ENCODE measurements at regions not wholly inside any gene's neighbourhood (a gene's known extent, or its start where the extent isn't known, plus 50 kb on each side); places are given as distances from the start of the nearest gene placed in this dataset.

DNA sequence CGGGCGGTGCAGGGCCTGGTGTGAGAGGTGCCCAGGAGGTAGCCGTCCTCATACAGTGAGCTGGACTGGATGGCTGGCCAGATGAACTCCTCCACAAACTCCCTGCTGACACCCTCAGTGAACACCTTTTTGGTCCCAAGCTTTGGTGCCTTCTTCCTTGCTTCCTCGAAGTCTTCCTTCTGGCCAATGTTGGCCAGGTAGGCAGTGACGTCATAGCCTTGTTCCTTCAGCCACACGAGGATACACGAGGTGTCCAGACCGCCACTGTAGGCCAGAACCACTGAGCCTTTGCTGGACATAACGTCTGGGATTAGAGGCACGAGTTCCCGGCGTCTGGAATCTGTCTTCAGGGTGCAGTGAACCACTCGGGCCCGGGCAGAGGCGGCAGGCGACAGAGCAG lies 206.8 kb upstream of the SP4 start:
- TF ChIP-seq TEAD4 (IDR thresholded peaks at IDR 0.05) = no peak
- TF ChIP-seq TCF12 (IDR thresholded peaks at IDR 0.05; ENCODE audit: low read depth) = no peak
- TF ChIP-seq, protein P1, sequence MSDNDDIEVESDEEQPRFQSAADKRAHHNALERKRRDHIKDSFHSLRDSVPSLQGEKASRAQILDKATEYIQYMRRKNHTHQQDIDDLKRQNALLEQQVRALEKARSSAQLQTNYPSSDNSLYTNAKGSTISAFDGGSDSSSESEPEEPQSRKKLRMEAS (IDR thresholded peaks at IDR 0.05) = no peak
- TF ChIP-seq REST (IDR thresholded peaks at IDR 0.05; ENCODE audit: low read depth) = no peak
- no peak for TF ChIP-seq RAD21 (IDR thresholded peaks at IDR 0.05; ENCODE audit: low read depth)
- no peak for TF ChIP-seq TAF1 (IDR thresholded peaks at IDR 0.05; ENCODE audit: low read depth)
- no peak for TF ChIP-seq ZBTB7A (IDR thresholded peaks at IDR 0.05; ENCODE audit: low read depth)
- TF ChIP-seq EGR1 (IDR thresholded peaks at IDR 0.05) = no peak
- no peak for TF ChIP-seq EP300 (IDR thresholded peaks at IDR 0.05; ENCODE audit: borderline replicate concordance)
- no peak for TF ChIP-seq YY1 (IDR thresholded peaks at IDR 0.05; ENCODE audit: low read depth)
- TF ChIP-seq USF1 (IDR thresholded peaks at IDR 0.05) = no peak
- no peak for TF ChIP-seq CEBPB (IDR thresholded peaks at IDR 0.05)
- TF ChIP-seq NFIC (IDR thresholded peaks at IDR 0.05) = no peak
